HepG2 (cell line): ENCODE measurements at regions not wholly inside any gene's neighbourhood (a gene's known extent, or its start where the extent isn't known, plus 50 kb on each side); places are given as distances from the start of the nearest gene placed in this dataset.
"Not testable (repeated sequence)": the region's sequence is repeated elsewhere in the genome, so short reads cannot be mapped to it uniquely, and the experiment has no call there.

ENCODE experiments used
- ATAC-seq: fragments of 200-7000 bp; cut with Tn5 transposase; 3 replicates; pipeline ENCODE4 v1.9.1; 2020; ENCODE audit warnings: mild to moderate bottlenecking, moderate library complexity
- BruUV-seq: library from RNA; stranded (reverse); fragments of 400-500 nt; replicated peaks from 2 replicates; lab custom pipeline; 2021; lab: Mats Ljungman, UMichigan
- CTCF ChIA-PET: fragments of 300-600 bp; formaldehyde crosslinking; extraction: SDS; loops from one replicate; lab custom pipeline; 2021; ENCODE audit warnings: low total read pairs, inconsistent platforms, low intra/inter-chr PET ratio; lab: Yijun Ruan, JAX
- POLR2A ChIA-PET: fragments of 350-600 bp; sonication (Branson Sonifier 250); formaldehyde crosslinking; loops from one replicate; lab custom pipeline; 2020; ENCODE audit warnings: antibody characterized with exemption, inconsistent platforms; lab: Yijun Ruan, JAX
- DNase-seq: peaks from one replicate; pipeline ENCODE4 v3.0.0-alpha.2; 2015; ENCODE audit warnings: low spot score
- FAIRE-seq: peaks from 3 replicates; lab custom pipeline; 2011; peaks lifted over from hg19 to GRCh38; lab: Jason Lieb, UNC
- H2AFZ ChIP-seq: one replicate; pipeline ENCODE4 v1.6.1; 2011; ENCODE audit warnings: low read length, inconsistent platforms
- H3K27ac ChIP-seq: fragments of 300-600 bp; 3 replicates; pipeline ENCODE4 v1.8.0; 2011; ENCODE audit warnings: mixed run types, mild to moderate bottlenecking, mixed read lengths, low read length, inconsistent platforms; ENCODE audit not compliant: insufficient read depth; ENCODE audit errors: extremely low read length
- H3K27me3 ChIP-seq, 2 experiments: fragments of 200-600 bp in 1 of 2; 2 replicates in 1 of 2; 3 replicates in 1 of 2; pipeline versions ENCODE4 v1.6.0 to v1.8.0; 2011; ENCODE audit warnings: low read length in 2 of 2, mild to moderate bottlenecking in 2 of 2, moderate library complexity in 2 of 2, inconsistent platforms in 1 of 2; ENCODE audit not compliant: insufficient read depth in 2 of 2, control insufficient read depth in 1 of 2
- H3K36me3 ChIP-seq, 2 experiments: fragments of 200-600 bp in 1 of 2; replicated peaks in 1 of 2; 2 replicates in 1 of 2; 3 replicates in 1 of 2; pipeline versions ENCODE4 v1.5.1 to v1.8.0; 2011; ENCODE audit warnings: low read length in 2 of 2, inconsistent platforms in 1 of 2; ENCODE audit not compliant: insufficient read depth in 2 of 2, control insufficient read depth in 1 of 2
- H3K4me1 ChIP-seq: 2 replicates; pipeline ENCODE4 v1.5.1; 2012; ENCODE audit warnings: low read length, inconsistent platforms; ENCODE audit not compliant: insufficient read depth
- H3K4me2 ChIP-seq: 2 replicates; pipeline ENCODE4 v1.6.0; 2011; ENCODE audit warnings: low read depth, low read length, inconsistent platforms
- H3K4me3 ChIP-seq, 3 experiments: fragments of 200-600 bp in 1 of 3; sonication (generic), shearing (Covaris generic) in 1 of 3; replicated peaks in 1 of 3; 2 replicates each; pipeline ENCODE4 v1.5.1; 2011 to 2016; ENCODE audit warnings: low read length in 3 of 3, inconsistent platforms in 2 of 3, low read depth in 2 of 3, mild to moderate bottlenecking in 2 of 3, control low read depth in 1 of 3, mixed read lengths in 1 of 3; ENCODE audit not compliant: insufficient read depth in 1 of 3
- H3K79me2 ChIP-seq: one replicate; pipeline ENCODE4 v1.6.1; 2011; ENCODE audit warnings: low read length, inconsistent platforms; ENCODE audit not compliant: insufficient read depth
- H3K9ac ChIP-seq: 2 replicates; pipeline ENCODE4 v1.6.0; 2011; ENCODE audit warnings: mild to moderate bottlenecking, low read depth, low read length, inconsistent platforms; ENCODE audit not compliant: insufficient read depth
- H3K9me3 ChIP-seq: 2 replicates; pipeline ENCODE4 v1.5.1; 2012; ENCODE audit warnings: mild to moderate bottlenecking, low read length
- H4K20me1 ChIP-seq: 2 replicates; pipeline ENCODE4 v1.6.0; 2011; ENCODE audit warnings: inconsistent platforms, mild to moderate bottlenecking, low read length, moderate library complexity; ENCODE audit not compliant: insufficient read depth
- NFKBIZ ChIP-seq: IDR thresholded peaks from 2 replicates; pipeline ENCODE4 v1.6.1; 2018; ENCODE audit warnings: missing genetic modification reagents, missing compliant biosample characterization
- RAD21 ChIP-seq: fragments of 450-650 bp; formaldehyde crosslinking; IDR thresholded peaks from 2 replicates; pipeline ENCODE4 v1.5.0; 2020; ENCODE audit warnings: mild to moderate bottlenecking
- SETDB1 ChIP-seq: sonication (generic); formaldehyde crosslinking; IDR thresholded peaks from 2 replicates; pipeline ENCODE4 v1.5.1; 2020; ENCODE audit warnings: missing genetic modification reagents, mild to moderate bottlenecking, borderline replicate concordance
- SMYD3 ChIP-seq: sonication (generic); formaldehyde crosslinking; IDR thresholded peaks from 2 replicates; pipeline ENCODE4 v1.8.1; 2023; ENCODE audit warnings: mild to moderate bottlenecking, missing genetic modification reagents
- ZBTB14 ChIP-seq: sonication (generic); formaldehyde crosslinking; IDR thresholded peaks from 2 replicates; pipeline ENCODE4 v1.4.0; 2020; ENCODE audit warnings: missing genetic modification reagents
- ZNF10 ChIP-seq: sonication (generic); formaldehyde crosslinking; IDR thresholded peaks from 2 replicates; pipeline ENCODE4 v1.4.0; 2020; ENCODE audit warnings: mild to moderate bottlenecking, low read depth, missing genetic modification reagents, borderline replicate concordance
- ZNF142 ChIP-seq: sonication (generic); formaldehyde crosslinking; IDR thresholded peaks from 2 replicates; pipeline ENCODE4 v1.4.0; 2020; ENCODE audit warnings: missing genetic modification reagents
- ZNF451 ChIP-seq: sonication (generic); formaldehyde crosslinking; IDR thresholded peaks from 2 replicates; pipeline ENCODE4 v1.5.0; 2020; ENCODE audit warnings: mild to moderate bottlenecking, missing genetic modification reagents
- ZNF567 ChIP-seq: sonication (generic); formaldehyde crosslinking; IDR thresholded peaks from 2 replicates; pipeline ENCODE4 v1.8.1; 2023; ENCODE audit warnings: mild to moderate bottlenecking, missing genetic modification reagents, borderline replicate concordance
- ZNF772 ChIP-seq: sonication (generic); formaldehyde crosslinking; IDR thresholded peaks from 2 replicates; pipeline ENCODE4 v1.5.0; 2020; ENCODE audit warnings: mild to moderate bottlenecking, missing genetic modification reagents
- ZNF879 ChIP-seq: sonication (generic); formaldehyde crosslinking; IDR thresholded peaks from 2 replicates; pipeline ENCODE4 v1.8.1; 2023; ENCODE audit warnings: missing genetic modification reagents
- ZSCAN29 ChIP-seq: sonication (generic); formaldehyde crosslinking; conservative IDR thresholded peaks from 2 replicates; pipeline ENCODE4 v1.4.0; 2020; ENCODE audit warnings: mild to moderate bottlenecking, missing genetic modification reagents
- WGBS: methylation state at CpG from one replicate; pipeline ENCODE4 v1.1.6; 2017; ENCODE audit warnings: low lambda C conversion rate; 5-methylcytosine and 5-hydroxymethylcytosine counted together
- in situ Hi-C: cut with HindIII; loops from 2 replicates; pipeline ENCODE4 v1.10.0; 2017; ENCODE audit warnings: low pct_unique_long_range_greater_than_20kb; ENCODE audit not compliant: extremely low pct_ligation_motif_present
- intact Hi-C: fragments of 100-400 bp; cut with micrococcal nuclease; formaldehyde crosslinking; loops from one replicate; pipeline ENCODE4 v1.10.0; 2022; ENCODE audit not compliant: unreplicated experiment

GRCh38 chr11:57057561-57057960 is 68.8 kb downstream of the OR5AK2 start:
- FAIRE-seq (no peak), DNase-seq (no peak)
- Histone ChIP-seq H3K4me3 (no peak overlapping the region), H3K27me3 (no peaks in the 10 kb centered on the region; a peak in 1 of 5 replicates), H3K79me2 (no peaks in the 10 kb centered on the region), H3K9me3 (no peaks in the 10 kb centered on the region; the same call in 1 of the 2 replicates), H4K20me1 (no peaks in the 10 kb centered on the region), H3K27ac (no peak overlapping the region), H2AFZ (no peak overlapping the region), H3K4me1 (no peaks in the 10 kb centered on the region), H3K36me3 (no peaks in the 10 kb centered on the region), H3K9ac (no peak overlapping the region)
- POLR2A ChIA-PET, result no interaction called here
- BruUV-seq, result no TSS peak
- CTCF ChIA-PET, result no interaction called here
- intact Hi-C loops, result no loop called here
- TF ChIP-seq ZBTB14 (CRISPR knock-in tag) (no peak), RAD21 (CRISPR knock-in tag) (no peak), ZNF142 (CRISPR knock-in tag) (no peak), ZNF10 (CRISPR knock-in tag) (no peak), SMYD3 (no peak), SETDB1 (CRISPR knock-in tag) (no peak), ZNF451 (no peak), NFKBIZ (CRISPR knock-in tag) (no peak), ZNF567 (CRISPR knock-in tag) (no peak), ZNF772 (no peak), ZNF879 (CRISPR knock-in tag) (no peak), ZSCAN29 (CRISPR knock-in tag) (no peak)
- TF ChIP-seq, all 625 proteins: peak for 0
- in situ Hi-C loops, result no loop called here
- H3K4me2 ChIP-seq, result no peak overlapping the region
- ATAC-seq, result no peak

GRCh38 chr11:57062957-57063356 is 74.2 kb downstream of the OR5AK2 start:
- POLR2A ChIA-PET, ATAC-seq, BruUV-seq, H4K20me1 ChIP-seq, DNase-seq, in situ Hi-C loops, H3K79me2 ChIP-seq, H2AFZ ChIP-seq, H3K27ac ChIP-seq, FAIRE-seq, intact Hi-C loops, H3K36me3 ChIP-seq, CTCF ChIA-PET, H3K9ac ChIP-seq, H3K4me2 ChIP-seq, H3K9me3 ChIP-seq, H3K4me1 ChIP-seq, H3K27me3 ChIP-seq, H3K4me3 ChIP-seq: not testable (repeated sequence)
- WGBS, result 0% methylated on average over 3 of the region's 7 CpGs
